GM23248 (cell line): ENCODE measurements at regions not wholly inside any gene's neighbourhood (a gene's known extent, or its start where the extent isn't known, plus 50 kb on each side); places are given as distances from the start of the nearest gene placed in this dataset.

Experiments used
- EZH2 ChIP-seq: fragments of 200-600 bp; sonication (generic); IDR thresholded peaks from 2 replicates; pipeline ENCODE4 v1.6.1; 2018; ENCODE audit warnings: antibody characterized with exemption, mild to moderate bottlenecking; ENCODE audit not compliant: insufficient read depth, poor library complexity, severe bottlenecking
- EZH2phosphoT487 ChIP-seq: fragments of 200-600 bp; sonication (generic); IDR thresholded peaks from 2 replicates; pipeline ENCODE4 v1.6.1; 2018; ENCODE audit warnings: antibody characterized with exemption, moderate library complexity, mild to moderate bottlenecking, low read depth; ENCODE audit not compliant: insufficient read depth

DNA sequence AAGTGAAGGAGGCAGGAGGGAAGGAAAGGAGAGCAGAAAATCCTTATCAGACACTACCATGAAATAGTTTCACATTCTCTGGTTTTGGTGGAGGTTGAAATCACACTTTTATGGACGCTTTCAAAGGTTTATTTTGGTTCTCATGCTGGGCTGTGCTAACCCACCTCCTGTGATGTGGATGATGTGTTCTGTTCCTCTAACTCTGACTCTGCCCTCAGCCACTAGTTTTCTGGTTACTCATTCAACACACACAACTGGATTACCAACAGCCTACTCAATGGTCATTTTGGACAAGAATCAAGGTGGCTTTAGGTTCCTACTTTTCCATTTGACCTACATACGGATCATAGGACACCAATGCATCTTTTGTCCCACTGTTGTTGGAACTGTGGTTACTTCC lies 522.1 kb upstream of the BTBD3 start:
- TF ChIP-seq EZH2 (no peak), EZH2phosphoT487 (no peak)
